Neural crest cell (in vitro differentiated cells): ENCODE measurements at regions not wholly inside any gene's neighbourhood (a gene's known extent, or its start where the extent isn't known, plus 50 kb on each side); places are given as distances from the start of the nearest gene placed in this dataset.

ENCODE experiments used
- DNase-seq: peaks from one replicate; pipeline ENCODE4 v3.0.0; 2021; ENCODE audit warnings: low read depth, mixed read lengths, low spot score
- H3K27ac Mint-ChIP-seq: one replicate; pipeline ENCODE4 v1.8.0; 2021; ENCODE audit warnings: mild to moderate bottlenecking, mixed read lengths; ENCODE audit not compliant: unreplicated experiment
- H3K27me3 Mint-ChIP-seq: 2 replicates; pipeline ENCODE4 v1.8.0; 2021; ENCODE audit warnings: low read depth, mild to moderate bottlenecking, mixed read lengths
- H3K36me3 Mint-ChIP-seq: 2 replicates; pipeline ENCODE4 v1.8.0; 2021; ENCODE audit warnings: low read depth, mild to moderate bottlenecking, mixed read lengths
- H3K4me1 Mint-ChIP-seq: 2 replicates; pipeline ENCODE4 v1.8.0; 2021; ENCODE audit warnings: mixed read lengths
- H3K4me3 Mint-ChIP-seq: one replicate; pipeline ENCODE4 v1.8.0; 2021; ENCODE audit warnings: mild to moderate bottlenecking, mixed read lengths
- H3K9me3 Mint-ChIP-seq: 2 replicates; pipeline ENCODE4 v1.8.0; 2021; ENCODE audit warnings: mixed read lengths
- CTCF ChIP-seq: fragments of 200-600 bp; sonication (generic); conservative IDR thresholded peaks from 2 replicates; pipeline ENCODE4 v1.5.0; 2021; ENCODE audit warnings: antibody characterized with exemption, mild to moderate bottlenecking

- H3K4me3 Mint-ChIP-seq: no peak overlapping the region
- no peaks in the 10 kb centered on the region for H3K9me3 Mint-ChIP-seq
- peaks cover 11% of the 10 kb centered on the region for H3K27me3 Mint-ChIP-seq
- TF ChIP-seq CTCF: no peak
- no peak overlapping the region for H3K27ac Mint-ChIP-seq
- H3K4me1 Mint-ChIP-seq: peaks cover 12% of the 10 kb centered on the region
- H3K36me3 Mint-ChIP-seq: no peaks in the 10 kb centered on the region
- DNase-seq: no peak
Observed at GRCh38 chr20:39132511-39132910, 170.4 kb downstream of the DHX35 start.

DNA sequence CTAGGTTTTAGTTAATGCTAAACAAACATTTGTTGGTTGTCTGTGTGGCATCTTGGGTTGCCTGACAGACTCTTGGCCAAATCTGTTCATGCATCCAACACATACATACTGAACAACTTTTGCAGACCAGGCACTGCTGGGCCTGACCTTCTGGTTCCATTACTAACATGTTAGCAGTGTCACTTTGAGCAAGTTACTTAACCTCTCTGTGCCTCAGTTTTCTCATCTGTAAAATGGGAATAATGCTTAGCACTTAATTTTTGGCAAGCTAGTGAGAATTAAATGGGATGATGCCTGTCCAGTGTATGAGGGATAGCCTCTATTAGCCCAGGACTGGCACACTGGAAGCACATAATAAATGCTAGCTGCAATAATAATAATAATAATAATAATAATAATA, 169.9 kb downstream of the DHX35 start:
- TF ChIP-seq CTCF: no peak
- no peak for DNase-seq
- Mint-ChIP-seq H3K4me1 (peaks cover 12% of the 10 kb centered on the region), H3K36me3 (no peaks in the 10 kb centered on the region), H3K4me3 (no peak overlapping the region), H3K27ac (no peak overlapping the region), H3K27me3 (peaks cover 7% of the 10 kb centered on the region), H3K9me3 (no peaks in the 10 kb centered on the region)

DNA sequence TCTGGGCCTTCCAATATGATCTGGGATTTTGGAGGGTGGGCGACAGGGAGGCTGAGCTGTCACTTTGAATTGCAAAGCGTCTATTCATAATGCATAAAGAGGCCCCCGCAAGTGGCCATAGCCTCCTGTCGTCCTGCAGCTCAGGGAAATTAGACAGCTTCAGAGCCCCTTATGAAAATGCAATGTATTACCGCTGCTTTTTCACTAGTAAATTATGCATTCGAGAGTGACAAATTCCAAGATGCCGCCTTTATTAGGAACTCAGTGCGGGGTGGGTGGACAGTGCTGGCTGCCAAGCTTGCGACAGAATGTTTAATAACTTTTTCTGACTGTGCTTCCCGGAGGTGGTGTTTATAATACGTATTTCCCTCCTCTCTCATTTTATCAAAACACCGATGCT, 168.5 kb downstream of the DHX35 start:
- H3K4me1 Mint-ChIP-seq: peaks cover 12% of the 10 kb centered on the region
- no peak overlapping the region for H3K4me3 Mint-ChIP-seq
- DNase-seq: no peak

GRCh38 chr20:39129523-39129922, 167.4 kb downstream of the DHX35 start:
- H3K36me3 Mint-ChIP-seq: no peaks in the 10 kb centered on the region
- H3K27ac Mint-ChIP-seq: no peak overlapping the region

More for the DNA sequence above, 168.5 kb downstream of the DHX35 start:
- no peak for TF ChIP-seq CTCF
- no peaks in the 10 kb centered on the region for H3K9me3 Mint-ChIP-seq
- H3K27me3 Mint-ChIP-seq: no peaks in the 10 kb centered on the region
- no peaks in the 10 kb centered on the region for H3K36me3 Mint-ChIP-seq
- no peak overlapping the region for H3K27ac Mint-ChIP-seq

DNA sequence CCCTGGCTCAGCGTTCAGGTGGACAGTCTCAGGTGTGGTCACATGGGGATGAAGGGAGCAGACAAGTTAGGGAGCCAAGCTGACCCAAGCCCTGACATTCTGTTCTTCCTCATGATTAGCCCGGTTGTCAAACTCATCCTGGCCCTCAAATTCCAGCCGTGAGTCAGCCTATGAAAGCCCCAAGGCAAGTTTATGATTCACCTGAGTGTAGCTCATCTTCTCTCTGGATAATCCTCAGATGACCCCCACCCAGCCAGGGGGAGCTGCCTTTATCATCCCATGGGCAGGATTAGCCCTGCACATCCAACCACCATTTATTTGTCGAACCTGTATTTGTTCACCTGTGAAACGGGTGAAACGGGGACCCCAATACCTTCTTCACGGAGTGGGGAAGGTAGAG, 161.9 kb downstream of the DHX35 start:
- DNase-seq: no peak
- Mint-ChIP-seq H3K4me3 (no peak overlapping the region), H3K27ac (no peak overlapping the region), H3K4me1 (peaks cover 11% of the 10 kb centered on the region), H3K36me3 (no peaks in the 10 kb centered on the region), H3K27me3 (peaks cover 5% of the 10 kb centered on the region), H3K9me3 (no peaks in the 10 kb centered on the region)
- TF ChIP-seq CTCF: no peak

More at GRCh38 chr20:39129523-39129922, 167.4 kb downstream of the DHX35 start:
- no peak for DNase-seq
- H3K27me3 Mint-ChIP-seq: no peaks in the 10 kb centered on the region
- no peak overlapping the region for H3K4me3 Mint-ChIP-seq
- H3K4me1 Mint-ChIP-seq: peaks cover 12% of the 10 kb centered on the region
- H3K9me3 Mint-ChIP-seq: no peaks in the 10 kb centered on the region
- TF ChIP-seq CTCF: no peak

DNA sequence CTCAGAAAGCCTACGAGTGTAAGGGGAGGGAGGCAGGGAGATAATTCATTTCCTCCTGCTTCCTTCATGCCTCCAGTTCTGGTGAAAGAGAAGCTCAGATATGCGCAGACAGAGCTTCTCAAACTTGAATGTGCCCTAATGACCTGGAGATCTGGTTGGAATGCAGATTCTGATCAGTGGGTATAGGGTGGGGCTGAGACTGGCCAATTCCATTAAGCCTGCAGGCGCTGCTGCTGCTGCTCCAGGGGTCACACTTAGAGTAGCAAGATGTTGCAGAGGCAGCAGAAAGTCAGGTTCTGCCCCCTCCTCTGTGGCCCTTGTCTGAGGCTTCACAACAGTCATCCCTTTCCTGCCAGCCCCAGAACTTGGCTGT, 161.0 kb downstream of the DHX35 start:
- no peak overlapping the region for H3K4me3 Mint-ChIP-seq
- no peaks in the 10 kb centered on the region for H3K9me3 Mint-ChIP-seq
- no peak for DNase-seq
- H3K27ac Mint-ChIP-seq: no peak overlapping the region
- H3K4me1 Mint-ChIP-seq: peaks cover 11% of the 10 kb centered on the region
- H3K27me3 Mint-ChIP-seq: peaks cover 5% of the 10 kb centered on the region
- no peaks in the 10 kb centered on the region for H3K36me3 Mint-ChIP-seq
- TF ChIP-seq CTCF: no peak
